AG04450 (cell line): ENCODE measurements at regions not wholly inside any gene's neighbourhood (a gene's known extent, or its start where the extent isn't known, plus 50 kb on each side); places are given as distances from the start of the nearest gene placed in this dataset.
"Not testable (repeated sequence)": the region's sequence is repeated elsewhere in the genome, so short reads cannot be mapped to it uniquely, and the experiment has no call there.

Source experiments
- CTCF ChIA-PET: fragments of 300-600, 350-600 bp; formaldehyde crosslinking; extraction: SDS; loops from one replicate; lab custom pipeline; 2022; ENCODE audit warnings: antibody characterized with exemption, inconsistent platforms; lab: Charles Lee
- POLR2A ChIA-PET: fragments of 350-600 bp; formaldehyde crosslinking; extraction: SDS; loops from one replicate; lab custom pipeline; 2021; ENCODE audit warnings: antibody characterized with exemption, inconsistent platforms; lab: Yijun Ruan, JAX
- DNase-seq: peaks from one replicate; pipeline ENCODE4 v3.0.0-alpha.2; 2011; ENCODE audit warnings: low read depth, low spot score
- H3K27ac ChIP-seq: one replicate; pipeline ENCODE4 v1.5.1; 2012; ENCODE audit warnings: low read depth, low read length, control low read depth
- H3K27me3 ChIP-seq: one replicate; pipeline ENCODE4 v1.6.0; 2012; ENCODE audit warnings: low read length; ENCODE audit not compliant: control insufficient read depth, insufficient read depth
- H3K4me3 ChIP-seq: 2 replicates; pipeline ENCODE4 v1.5.1; 2011; ENCODE audit warnings: mild to moderate bottlenecking, low read depth, low read length, control low read depth
- H3K9me3 ChIP-seq: 2 replicates; pipeline ENCODE4 v1.5.1; 2012; ENCODE audit warnings: low read length; ENCODE audit not compliant: control insufficient read depth, insufficient read depth
- CTCF ChIP-seq: IDR thresholded peaks from 2 replicates; pipeline ENCODE4 v1.5.1; 2011; ENCODE audit warnings: low read depth, low read length, control low read depth, inconsistent platforms

- Histone ChIP-seq H3K27me3 (no peaks in the 10 kb centered on the region), H3K27ac (no peak overlapping the region), H3K4me3 (no peak overlapping the region), H3K9me3 (peaks cover 3% of the 10 kb centered on the region; the same call in 1 of the 2 replicates)
- no peak for DNase-seq
- POLR2A ChIA-PET = no interaction called here
- TF ChIP-seq CTCF = no peak
- CTCF ChIA-PET = no interaction called here
These were observed 485.2 kb downstream of the SIPA1L2 start for GRCh38 chr1:232144696-232145230.

GRCh38 chr1:232143315-232143886, 486.5 kb downstream of the SIPA1L2 start:
- ChIA-PET CTCF (no interaction called here), POLR2A (no interaction called here)
- Histone ChIP-seq H3K4me3 (no peak overlapping the region), H3K27me3 (no peaks in the 10 kb centered on the region), H3K27ac (no peak overlapping the region), H3K9me3 (peaks cover 3% of the 10 kb centered on the region; the same call in 1 of the 2 replicates)
- TF ChIP-seq CTCF = no peak
- no peak for DNase-seq

- Histone ChIP-seq H3K27ac (no peak overlapping the region), H3K27me3 (no peaks in the 10 kb centered on the region), H3K9me3 (peaks cover 3% of the 10 kb centered on the region; the same call in 1 of the 2 replicates), H3K4me3 (no peak overlapping the region)
- no peak for TF ChIP-seq CTCF
- ChIA-PET POLR2A (interaction anchor here (0.7 kb wide), 1 partner anchor 33 kb away, joined by 3 read pairs; no protein-coding TSS in a partner anchor), CTCF (no interaction called here)
- peak; percentile 27 for DNase-seq
These were observed 487.3 kb downstream of the SIPA1L2 start for GRCh38 chr1:232142403-232143314.

- H3K9me3 ChIP-seq, H3K27ac ChIP-seq, H3K27me3 ChIP-seq, POLR2A ChIA-PET, H3K4me3 ChIP-seq, CTCF ChIA-PET, DNase-seq: not testable (repeated sequence)
These were observed 488.8 kb downstream of the SIPA1L2 start for GRCh38 chr1:232141167-232141448.

GRCh38 chr1:232140419-232141166, 489.3 kb downstream of the SIPA1L2 start:
- no peaks in the 10 kb centered on the region for H3K27me3 ChIP-seq
- no peak for DNase-seq
- peaks cover 3% of the 10 kb centered on the region; the same call in 1 of the 2 replicates for H3K9me3 ChIP-seq
- no peak overlapping the region for H3K27ac ChIP-seq
- POLR2A ChIA-PET = no interaction called here
- no peak for TF ChIP-seq CTCF
- CTCF ChIA-PET = no interaction called here
- H3K4me3 ChIP-seq = no peak overlapping the region
